ENCODE measurements at regions not wholly inside any gene's neighbourhood (a gene's known extent, or its start where the extent isn't known, plus 50 kb on each side); places are given as distances from the start of the nearest gene placed in this dataset.

GRCh38 chr2:142599504-142599903, 278.0 kb upstream of the KYNU start:
- DNase-seq (ENCODE audit: low read depth) = no peak
- TF ChIP-seq CTCF (IDR thresholded peaks at IDR 0.05; ENCODE audit: insufficient read depth, low read depth, low read length, missing control alignments) = no peak
- no peak overlapping the region for H3K4me3 ChIP-seq (ENCODE audit: low read length)

- TF ChIP-seq CTCF (IDR thresholded peaks at IDR 0.05; ENCODE audit: insufficient read depth, low read depth, low read length, missing control alignments) = no peak
- H3K4me3 ChIP-seq (ENCODE audit: low read length) = no peak overlapping the region
- peak; percentile 16 for DNase-seq (ENCODE audit: low read depth)
Measured at GRCh38 chr2:142598846-142599245, 278.6 kb upstream of the KYNU start.

DNA sequence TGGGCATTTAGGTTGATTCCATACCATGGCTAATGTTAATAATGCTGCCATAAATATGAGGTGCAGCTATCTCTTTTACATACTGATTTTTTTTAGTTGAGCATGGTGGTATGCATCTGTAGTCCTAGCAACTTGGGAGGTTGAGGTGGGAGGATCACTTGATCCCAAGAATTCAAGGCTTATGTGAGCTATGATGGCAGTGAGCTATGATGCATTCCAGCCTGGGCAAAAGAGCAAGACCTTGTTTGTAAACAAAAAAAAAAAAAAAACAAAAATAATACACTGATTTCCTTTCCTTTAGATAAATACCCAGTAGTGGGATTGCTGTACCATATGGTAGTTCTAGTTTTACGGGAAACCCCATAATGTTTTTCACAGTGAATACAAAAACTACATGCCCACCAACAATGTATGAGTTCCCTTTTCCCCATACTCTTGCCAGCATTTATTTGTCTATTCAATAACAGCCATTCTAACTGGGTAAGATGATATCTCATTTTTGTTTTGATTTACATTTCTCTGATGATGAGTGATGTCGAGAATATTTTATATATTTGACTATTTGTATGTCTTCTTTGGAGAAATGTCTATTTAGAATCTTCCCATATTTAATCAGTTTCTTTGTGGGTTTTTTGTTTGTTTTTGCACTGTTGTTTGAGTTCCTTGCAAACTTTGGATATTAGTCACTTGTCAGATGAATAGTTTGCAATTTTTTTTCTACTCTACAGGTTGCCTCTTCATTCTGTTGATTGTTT, 281.0 kb upstream of the KYNU start:
- no peak for TF ChIP-seq CTCF (IDR thresholded peaks at IDR 0.05; ENCODE audit: insufficient read depth, low read depth, low read length, missing control alignments)
- DNase-seq (ENCODE audit: low read depth) = peak; percentile 34
- no peak overlapping the region for H3K4me3 ChIP-seq (ENCODE audit: low read length)

DNA sequence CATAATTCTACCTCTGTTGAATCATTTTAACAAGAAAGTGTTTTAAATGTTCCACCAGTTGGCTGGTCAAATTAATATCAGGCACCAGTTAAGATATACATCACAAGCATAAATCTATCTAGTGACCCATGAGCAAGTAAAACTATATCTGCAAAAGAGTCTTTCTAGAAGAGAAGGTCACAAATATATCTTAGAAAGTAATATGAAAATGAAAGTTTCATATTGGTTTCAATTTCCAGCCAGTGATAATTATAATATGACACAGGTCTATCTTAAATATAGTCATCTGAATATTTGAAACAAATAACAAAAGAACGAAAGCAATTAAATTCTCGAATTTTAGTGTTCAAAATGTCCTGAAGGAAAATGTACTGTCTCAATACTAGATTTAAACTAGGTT, 282.5 kb upstream of the KYNU start:
- H3K4me3 ChIP-seq (ENCODE audit: low read length) = no peak overlapping the region
- DNase-seq (ENCODE audit: low read depth) = no peak
- no peak for TF ChIP-seq CTCF (IDR thresholded peaks at IDR 0.05; ENCODE audit: insufficient read depth, low read depth, low read length, missing control alignments)

- peak; percentile 60 for DNase-seq (ENCODE audit: low read depth)
- H3K4me3 ChIP-seq (ENCODE audit: low read length) = no peak overlapping the region
- no peak for TF ChIP-seq CTCF (IDR thresholded peaks at IDR 0.05; ENCODE audit: insufficient read depth, low read depth, low read length, missing control alignments)
Measured at GRCh38 chr2:142592171-142592570, 285.3 kb upstream of the KYNU start.

DNA sequence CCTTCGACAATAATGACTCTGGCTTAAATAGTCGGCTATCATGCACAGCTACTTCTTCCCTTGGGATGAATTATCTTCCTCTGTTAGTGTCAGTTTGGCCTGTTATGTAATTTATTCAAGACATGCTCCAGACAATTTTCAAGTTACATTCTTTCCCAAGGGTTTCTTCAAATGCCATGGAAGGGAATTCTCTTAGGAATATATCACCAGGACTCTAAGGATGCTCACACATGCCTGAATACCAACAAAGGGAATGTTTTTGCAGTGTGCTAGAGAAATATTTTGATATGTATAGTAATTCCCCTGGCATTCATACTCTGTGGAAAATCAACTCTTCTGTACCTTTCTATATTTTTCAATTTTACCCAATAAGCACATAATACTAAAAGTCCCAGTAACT, 286.0 kb upstream of the KYNU start:
- H3K4me3 ChIP-seq (ENCODE audit: low read length) = no peak overlapping the region
- DNase-seq (ENCODE audit: low read depth) = no peak
- TF ChIP-seq CTCF (IDR thresholded peaks at IDR 0.05; ENCODE audit: insufficient read depth, low read depth, low read length, missing control alignments) = no peak

GRCh38 chr2:142588269-142588668, 289.2 kb upstream of the KYNU start:
- no peak for TF ChIP-seq CTCF (IDR thresholded peaks at IDR 0.05; ENCODE audit: insufficient read depth, low read depth, low read length, missing control alignments)
- DNase-seq (ENCODE audit: low read depth) = peak; percentile 33
- no peak overlapping the region for H3K4me3 ChIP-seq (ENCODE audit: low read length)

Measured in epithelial cell of esophagus (primary cell).